K562 (cell line): ENCODE measurements at regions not wholly inside any gene's neighbourhood (a gene's known extent, or its start where the extent isn't known, plus 50 kb on each side); places are given as distances from the start of the nearest gene placed in this dataset.

Source experiments
- HDGF ChIP-seq: fragments of 450-650 bp; IDR thresholded peaks from 2 replicates; pipeline ENCODE4 v1.6.1; 2016
- RBFOX2 ChIP-seq: fragments of 200-400 bp; formaldehyde crosslinking; IDR thresholded peaks from 2 replicates; pipeline ENCODE4 v1.6.1; 2017; ENCODE audit warnings: low read depth, mild to moderate bottlenecking, low read length, moderate library complexity
- SMAD4 ChIP-seq: fragments of 250-450 bp; sonication (Bioruptor Pico); conservative IDR thresholded peaks from 2 replicates; pipeline ENCODE4 v1.8.0; 2021; ENCODE audit warnings: inconsistent platforms, mild to moderate bottlenecking, moderate library complexity
- SMARCA4 ChIP-seq: fragments of 450-650 bp; IDR thresholded peaks from 2 replicates; pipeline ENCODE4 v1.6.1; 2016
- ZKSCAN8 ChIP-seq: fragments of 200-800 bp; sonication (Bioruptor generic); IDR thresholded peaks from 2 replicates; pipeline ENCODE4 v1.6.1; 2016; ENCODE audit warnings: missing genetic modification characterization, missing compliant biosample characterization
- TF ChIP-seq, protein P1 (sequence below): fragments of 450-650 bp; IDR thresholded peaks from 2 replicates; pipeline ENCODE4 v1.6.1; 2016; ENCODE audit warnings: mild to moderate bottlenecking, moderate library complexity
- TF ChIP-seq, protein P2 (sequence below), 2 experiments: fragments of 450-650 bp; IDR thresholded peaks; 2 replicates each; pipeline ENCODE4 v1.6.1; 2016

DNA sequence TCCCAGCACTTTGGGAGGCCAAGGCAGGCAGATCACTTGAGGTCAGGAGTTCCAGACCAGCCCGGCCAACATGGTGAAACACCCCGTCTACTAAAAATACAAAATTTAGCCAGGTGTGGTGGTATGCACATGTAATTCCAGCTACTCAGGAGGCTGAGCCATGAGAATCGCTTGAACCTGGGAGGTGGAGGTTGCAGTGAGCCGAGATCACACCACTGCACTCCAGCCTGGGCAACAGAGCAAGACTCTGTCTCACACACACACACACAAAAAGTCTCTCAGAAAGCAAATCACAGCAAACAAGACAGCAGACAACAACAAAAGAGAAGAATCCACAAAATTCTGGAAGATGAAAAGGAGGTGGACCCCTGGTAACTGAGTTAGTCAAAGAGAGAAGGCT is 241.5 kb upstream of the NOCT start (continued):
- TF ChIP-seq, protein P1, sequence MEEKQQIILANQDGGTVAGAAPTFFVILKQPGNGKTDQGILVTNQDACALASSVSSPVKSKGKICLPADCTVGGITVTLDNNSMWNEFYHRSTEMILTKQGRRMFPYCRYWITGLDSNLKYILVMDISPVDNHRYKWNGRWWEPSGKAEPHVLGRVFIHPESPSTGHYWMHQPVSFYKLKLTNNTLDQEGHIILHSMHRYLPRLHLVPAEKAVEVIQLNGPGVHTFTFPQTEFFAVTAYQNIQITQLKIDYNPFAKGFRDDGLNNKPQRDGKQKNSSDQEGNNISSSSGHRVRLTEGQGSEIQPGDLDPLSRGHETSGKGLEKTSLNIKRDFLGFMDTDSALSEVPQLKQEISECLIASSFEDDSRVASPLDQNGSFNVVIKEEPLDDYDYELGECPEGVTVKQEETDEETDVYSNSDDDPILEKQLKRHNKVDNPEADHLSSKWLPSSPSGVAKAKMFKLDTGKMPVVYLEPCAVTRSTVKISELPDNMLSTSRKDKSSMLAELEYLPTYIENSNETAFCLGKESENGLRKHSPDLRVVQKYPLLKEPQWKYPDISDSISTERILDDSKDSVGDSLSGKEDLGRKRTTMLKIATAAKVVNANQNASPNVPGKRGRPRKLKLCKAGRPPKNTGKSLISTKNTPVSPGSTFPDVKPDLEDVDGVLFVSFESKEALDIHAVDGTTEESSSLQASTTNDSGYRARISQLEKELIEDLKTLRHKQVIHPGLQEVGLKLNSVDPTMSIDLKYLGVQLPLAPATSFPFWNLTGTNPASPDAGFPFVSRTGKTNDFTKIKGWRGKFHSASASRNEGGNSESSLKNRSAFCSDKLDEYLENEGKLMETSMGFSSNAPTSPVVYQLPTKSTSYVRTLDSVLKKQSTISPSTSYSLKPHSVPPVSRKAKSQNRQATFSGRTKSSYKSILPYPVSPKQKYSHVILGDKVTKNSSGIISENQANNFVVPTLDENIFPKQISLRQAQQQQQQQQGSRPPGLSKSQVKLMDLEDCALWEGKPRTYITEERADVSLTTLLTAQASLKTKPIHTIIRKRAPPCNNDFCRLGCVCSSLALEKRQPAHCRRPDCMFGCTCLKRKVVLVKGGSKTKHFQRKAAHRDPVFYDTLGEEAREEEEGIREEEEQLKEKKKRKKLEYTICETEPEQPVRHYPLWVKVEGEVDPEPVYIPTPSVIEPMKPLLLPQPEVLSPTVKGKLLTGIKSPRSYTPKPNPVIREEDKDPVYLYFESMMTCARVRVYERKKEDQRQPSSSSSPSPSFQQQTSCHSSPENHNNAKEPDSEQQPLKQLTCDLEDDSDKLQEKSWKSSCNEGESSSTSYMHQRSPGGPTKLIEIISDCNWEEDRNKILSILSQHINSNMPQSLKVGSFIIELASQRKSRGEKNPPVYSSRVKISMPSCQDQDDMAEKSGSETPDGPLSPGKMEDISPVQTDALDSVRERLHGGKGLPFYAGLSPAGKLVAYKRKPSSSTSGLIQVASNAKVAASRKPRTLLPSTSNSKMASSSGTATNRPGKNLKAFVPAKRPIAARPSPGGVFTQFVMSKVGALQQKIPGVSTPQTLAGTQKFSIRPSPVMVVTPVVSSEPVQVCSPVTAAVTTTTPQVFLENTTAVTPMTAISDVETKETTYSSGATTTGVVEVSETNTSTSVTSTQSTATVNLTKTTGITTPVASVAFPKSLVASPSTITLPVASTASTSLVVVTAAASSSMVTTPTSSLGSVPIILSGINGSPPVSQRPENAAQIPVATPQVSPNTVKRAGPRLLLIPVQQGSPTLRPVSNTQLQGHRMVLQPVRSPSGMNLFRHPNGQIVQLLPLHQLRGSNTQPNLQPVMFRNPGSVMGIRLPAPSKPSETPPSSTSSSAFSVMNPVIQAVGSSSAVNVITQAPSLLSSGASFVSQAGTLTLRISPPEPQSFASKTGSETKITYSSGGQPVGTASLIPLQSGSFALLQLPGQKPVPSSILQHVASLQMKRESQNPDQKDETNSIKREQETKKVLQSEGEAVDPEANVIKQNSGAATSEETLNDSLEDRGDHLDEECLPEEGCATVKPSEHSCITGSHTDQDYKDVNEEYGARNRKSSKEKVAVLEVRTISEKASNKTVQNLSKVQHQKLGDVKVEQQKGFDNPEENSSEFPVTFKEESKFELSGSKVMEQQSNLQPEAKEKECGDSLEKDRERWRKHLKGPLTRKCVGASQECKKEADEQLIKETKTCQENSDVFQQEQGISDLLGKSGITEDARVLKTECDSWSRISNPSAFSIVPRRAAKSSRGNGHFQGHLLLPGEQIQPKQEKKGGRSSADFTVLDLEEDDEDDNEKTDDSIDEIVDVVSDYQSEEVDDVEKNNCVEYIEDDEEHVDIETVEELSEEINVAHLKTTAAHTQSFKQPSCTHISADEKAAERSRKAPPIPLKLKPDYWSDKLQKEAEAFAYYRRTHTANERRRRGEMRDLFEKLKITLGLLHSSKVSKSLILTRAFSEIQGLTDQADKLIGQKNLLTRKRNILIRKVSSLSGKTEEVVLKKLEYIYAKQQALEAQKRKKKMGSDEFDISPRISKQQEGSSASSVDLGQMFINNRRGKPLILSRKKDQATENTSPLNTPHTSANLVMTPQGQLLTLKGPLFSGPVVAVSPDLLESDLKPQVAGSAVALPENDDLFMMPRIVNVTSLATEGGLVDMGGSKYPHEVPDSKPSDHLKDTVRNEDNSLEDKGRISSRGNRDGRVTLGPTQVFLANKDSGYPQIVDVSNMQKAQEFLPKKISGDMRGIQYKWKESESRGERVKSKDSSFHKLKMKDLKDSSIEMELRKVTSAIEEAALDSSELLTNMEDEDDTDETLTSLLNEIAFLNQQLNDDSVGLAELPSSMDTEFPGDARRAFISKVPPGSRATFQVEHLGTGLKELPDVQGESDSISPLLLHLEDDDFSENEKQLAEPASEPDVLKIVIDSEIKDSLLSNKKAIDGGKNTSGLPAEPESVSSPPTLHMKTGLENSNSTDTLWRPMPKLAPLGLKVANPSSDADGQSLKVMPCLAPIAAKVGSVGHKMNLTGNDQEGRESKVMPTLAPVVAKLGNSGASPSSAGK: peak; percentile 37; the same call in 1 of the 2 replicates
- TF ChIP-seq, protein P2, sequence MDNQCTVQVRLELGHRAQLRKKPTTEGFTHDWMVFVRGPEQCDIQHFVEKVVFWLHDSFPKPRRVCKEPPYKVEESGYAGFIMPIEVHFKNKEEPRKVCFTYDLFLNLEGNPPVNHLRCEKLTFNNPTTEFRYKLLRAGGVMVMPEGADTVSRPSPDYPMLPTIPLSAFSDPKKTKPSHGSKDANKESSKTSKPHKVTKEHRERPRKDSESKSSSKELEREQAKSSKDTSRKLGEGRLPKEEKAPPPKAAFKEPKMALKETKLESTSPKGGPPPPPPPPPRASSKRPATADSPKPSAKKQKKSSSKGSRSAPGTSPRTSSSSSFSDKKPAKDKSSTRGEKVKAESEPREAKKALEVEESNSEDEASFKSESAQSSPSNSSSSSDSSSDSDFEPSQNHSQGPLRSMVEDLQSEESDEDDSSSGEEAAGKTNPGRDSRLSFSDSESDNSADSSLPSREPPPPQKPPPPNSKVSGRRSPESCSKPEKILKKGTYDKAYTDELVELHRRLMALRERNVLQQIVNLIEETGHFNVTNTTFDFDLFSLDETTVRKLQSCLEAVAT (IDR thresholded peaks at IDR 0.05): peak in 1 of 2 experiments; percentile 33; a peak in 1 of 4 replicates
- TF ChIP-seq HDGF (0 out of 2 replicates have a peak, but pooled peaks have one; percentile 64), ZKSCAN8 (CRISPR knock-in tag) (0 out of 2 replicates have a peak, but pooled peaks have one; percentile 21), SMAD4 (CRISPR knock-in tag) (0 out of 2 replicates have a peak, but pooled peaks have one; percentile 22), SMARCA4 (peak; percentile 49), RBFOX2 (peak; percentile 32; the same call in 1 of the 2 replicates)
